ENCODE measurements at regions not wholly inside any gene's neighbourhood (a gene's known extent, or its start where the extent isn't known, plus 50 kb on each side); places are given as distances from the start of the nearest gene placed in this dataset.

DNA sequence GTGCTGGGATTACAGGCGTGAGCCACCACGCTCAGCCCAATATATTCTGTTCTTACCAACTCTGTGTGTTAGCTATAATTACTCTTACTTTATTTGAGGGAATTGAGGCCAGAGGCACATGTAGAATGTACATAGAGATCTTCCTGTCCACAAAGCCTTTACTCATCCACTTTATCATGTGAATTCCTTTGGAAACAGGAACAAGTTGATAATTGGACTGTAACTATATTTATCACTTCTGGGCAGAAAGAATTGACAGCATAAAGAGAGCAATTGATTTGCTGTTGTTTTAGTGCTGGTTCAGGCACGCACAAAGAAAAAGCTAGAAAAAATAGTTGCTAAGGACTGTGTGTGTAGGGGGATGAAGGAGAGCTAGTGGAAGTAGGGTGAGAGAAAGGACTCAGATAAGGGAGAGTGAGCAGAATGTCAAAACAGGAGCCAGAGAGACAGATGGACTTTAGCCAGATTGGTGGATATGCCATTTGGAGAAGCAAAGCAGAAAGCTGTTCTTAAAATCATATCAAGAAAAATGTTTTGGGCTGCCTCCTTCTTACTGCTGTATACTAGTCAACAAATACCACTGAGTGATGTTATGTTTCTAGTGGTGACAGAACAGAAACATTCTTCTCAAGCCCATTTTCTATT is 929.8 kb upstream of the CNTN5 start:
- no peak overlapping the region for H3K4me3 ChIP-seq (ENCODE audit: control insufficient read depth, low read depth, low read length)
- no peak for DNase-seq (ENCODE audit: low read depth)
- TF ChIP-seq, protein P1, sequence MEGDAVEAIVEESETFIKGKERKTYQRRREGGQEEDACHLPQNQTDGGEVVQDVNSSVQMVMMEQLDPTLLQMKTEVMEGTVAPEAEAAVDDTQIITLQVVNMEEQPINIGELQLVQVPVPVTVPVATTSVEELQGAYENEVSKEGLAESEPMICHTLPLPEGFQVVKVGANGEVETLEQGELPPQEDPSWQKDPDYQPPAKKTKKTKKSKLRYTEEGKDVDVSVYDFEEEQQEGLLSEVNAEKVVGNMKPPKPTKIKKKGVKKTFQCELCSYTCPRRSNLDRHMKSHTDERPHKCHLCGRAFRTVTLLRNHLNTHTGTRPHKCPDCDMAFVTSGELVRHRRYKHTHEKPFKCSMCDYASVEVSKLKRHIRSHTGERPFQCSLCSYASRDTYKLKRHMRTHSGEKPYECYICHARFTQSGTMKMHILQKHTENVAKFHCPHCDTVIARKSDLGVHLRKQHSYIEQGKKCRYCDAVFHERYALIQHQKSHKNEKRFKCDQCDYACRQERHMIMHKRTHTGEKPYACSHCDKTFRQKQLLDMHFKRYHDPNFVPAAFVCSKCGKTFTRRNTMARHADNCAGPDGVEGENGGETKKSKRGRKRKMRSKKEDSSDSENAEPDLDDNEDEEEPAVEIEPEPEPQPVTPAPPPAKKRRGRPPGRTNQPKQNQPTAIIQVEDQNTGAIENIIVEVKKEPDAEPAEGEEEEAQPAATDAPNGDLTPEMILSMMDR (conservative IDR thresholded peaks at IDR 0.05; ENCODE audit: control insufficient read depth, insufficient read depth, low read depth, low read length): no peak

DNA sequence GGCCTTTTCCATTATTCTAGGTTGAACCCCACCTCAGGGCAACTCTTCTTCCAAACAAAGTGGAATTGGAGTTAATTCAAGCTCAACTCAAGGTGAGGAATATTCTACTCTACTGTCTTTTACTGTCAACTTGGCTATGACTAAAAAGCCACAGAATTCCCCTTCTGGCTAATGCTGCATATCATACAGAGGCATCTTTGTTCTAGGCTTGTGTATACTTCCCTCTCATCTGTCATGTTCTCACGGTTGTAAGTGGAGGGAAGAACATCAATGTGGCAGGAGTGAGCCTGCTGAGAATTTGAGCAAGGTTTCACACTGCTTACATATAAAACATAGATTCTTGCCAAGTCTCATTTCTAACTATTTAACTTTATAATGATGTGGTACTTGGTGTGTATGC is 921.4 kb upstream of the CNTN5 start:
- no peak overlapping the region for H3K4me3 ChIP-seq (ENCODE audit: control insufficient read depth, low read depth, low read length)
- TF ChIP-seq, protein P1 (conservative IDR thresholded peaks at IDR 0.05; ENCODE audit: control insufficient read depth, insufficient read depth, low read depth, low read length): no peak
- no peak for DNase-seq (ENCODE audit: low read depth)

DNA sequence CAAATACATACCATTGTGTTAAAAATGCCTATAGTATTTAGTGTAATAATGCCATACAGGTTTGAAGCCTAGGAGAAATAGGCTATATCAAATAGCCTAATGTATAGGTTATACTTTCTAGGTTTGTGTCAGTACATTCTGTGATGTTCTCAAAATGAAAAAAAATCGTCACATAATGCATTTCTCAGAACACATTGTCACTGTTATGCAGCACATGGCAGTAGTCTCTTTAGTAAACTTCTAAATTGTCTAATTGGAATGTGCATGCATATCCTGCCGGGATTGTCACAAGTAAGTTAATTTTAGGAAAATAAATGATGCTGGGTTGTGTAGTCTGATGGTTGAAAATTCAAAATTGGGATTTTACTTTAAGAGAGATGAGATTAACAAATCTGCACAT is 920.1 kb upstream of the CNTN5 start:
- no peak for DNase-seq (ENCODE audit: low read depth)
- TF ChIP-seq, protein P1 (conservative IDR thresholded peaks at IDR 0.05; ENCODE audit: control insufficient read depth, insufficient read depth, low read depth, low read length): no peak
- no peak overlapping the region for H3K4me3 ChIP-seq (ENCODE audit: control insufficient read depth, low read depth, low read length)

DNA sequence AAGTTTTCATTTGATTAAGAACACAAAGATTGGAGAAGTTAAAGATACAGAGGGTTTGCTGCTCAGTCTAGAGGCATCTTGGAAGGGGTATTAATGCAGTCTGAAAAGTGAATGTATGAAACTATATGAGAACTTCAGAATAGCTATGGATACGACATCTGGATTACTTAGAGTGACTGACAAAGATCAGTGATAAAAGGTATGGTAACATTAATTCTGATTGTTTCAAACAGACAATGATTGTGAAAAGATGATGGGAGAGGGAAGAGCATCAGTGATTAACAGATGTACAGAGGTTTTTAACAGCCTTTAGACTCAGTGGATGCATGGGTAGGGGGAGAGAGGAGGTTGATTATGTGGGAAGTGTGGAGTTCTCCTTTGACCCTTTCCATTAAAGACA is 919.4 kb upstream of the CNTN5 start:
- no peak for DNase-seq (ENCODE audit: low read depth)
- no peak overlapping the region for H3K4me3 ChIP-seq (ENCODE audit: control insufficient read depth, low read depth, low read length)
- TF ChIP-seq, protein P1 (conservative IDR thresholded peaks at IDR 0.05; ENCODE audit: control insufficient read depth, insufficient read depth, low read depth, low read length): no peak

DNA sequence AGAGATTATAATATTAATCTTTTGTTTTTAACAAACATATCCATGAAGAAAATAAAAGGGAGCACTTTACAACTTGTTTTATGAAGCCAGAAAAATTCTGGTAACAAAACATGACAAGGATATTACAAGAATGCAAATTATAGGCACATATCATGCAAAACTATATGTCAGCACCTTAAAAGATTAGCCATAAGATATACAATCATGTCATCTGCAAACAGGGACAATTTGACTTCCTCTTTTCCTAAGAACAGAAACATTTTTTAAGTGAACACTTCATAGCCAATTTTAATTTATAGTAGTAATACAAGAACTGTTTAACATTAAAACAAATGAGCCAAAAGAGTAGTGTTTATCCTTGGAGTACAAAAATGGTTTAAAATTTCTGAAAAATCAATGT is 916.5 kb upstream of the CNTN5 start:
- H3K4me3 ChIP-seq (ENCODE audit: control insufficient read depth, low read depth, low read length): no peak overlapping the region
- TF ChIP-seq, protein P1 (conservative IDR thresholded peaks at IDR 0.05; ENCODE audit: control insufficient read depth, insufficient read depth, low read depth, low read length): no peak
- DNase-seq (ENCODE audit: low read depth): no peak

DNA sequence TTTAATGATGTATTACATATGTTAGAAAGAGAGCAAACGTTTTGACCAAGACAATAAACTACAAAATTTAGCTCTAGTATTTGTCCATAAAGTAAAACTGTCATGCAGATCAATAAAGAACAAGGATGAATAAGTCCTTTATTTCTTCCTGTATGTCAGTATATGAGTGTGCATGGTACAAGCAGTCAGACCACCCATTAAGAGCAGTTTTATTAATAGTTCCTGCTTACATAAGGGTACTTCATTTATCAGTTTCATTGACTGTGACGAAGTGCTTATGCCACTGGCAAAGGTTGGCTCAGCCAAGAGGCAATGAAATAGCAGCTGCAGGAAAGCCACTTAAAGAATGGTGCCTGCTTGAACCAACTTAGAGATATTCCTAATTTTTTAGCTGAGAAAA is 913.0 kb upstream of the CNTN5 start:
- DNase-seq (ENCODE audit: low read depth): no peak
- TF ChIP-seq, protein P1 (conservative IDR thresholded peaks at IDR 0.05; ENCODE audit: control insufficient read depth, insufficient read depth, low read depth, low read length): no peak
- no peak overlapping the region for H3K4me3 ChIP-seq (ENCODE audit: control insufficient read depth, low read depth, low read length)

GRCh38 chr11:98110030-98110429 is 910.7 kb upstream of the CNTN5 start:
- TF ChIP-seq, protein P1 (conservative IDR thresholded peaks at IDR 0.05; ENCODE audit: control insufficient read depth, insufficient read depth, low read depth, low read length): no peak
- no peak overlapping the region for H3K4me3 ChIP-seq (ENCODE audit: control insufficient read depth, low read depth, low read length)
- no peak for DNase-seq (ENCODE audit: low read depth)

Measured in fibroblast of mammary gland (primary cell).